GM12892 (cell line): ENCODE measurements at regions not wholly inside any gene's neighbourhood (a gene's known extent, or its start where the extent isn't known, plus 50 kb on each side); places are given as distances from the start of the nearest gene placed in this dataset.
A peak's percentile ranks its signal among the peaks of the same experiment; 100 is the strongest.

ENCODE experiments used
- POLR2A ChIP-seq: IDR thresholded peaks from 2 replicates; pipeline ENCODE4 v1.6.1; 2011; ENCODE audit warnings: low read depth, low read length, control low read depth
- TAF1 ChIP-seq: IDR thresholded peaks from 2 replicates; pipeline ENCODE4 v1.6.1; 2011; ENCODE audit warnings: low read depth, mild to moderate bottlenecking, control low read depth, low read length, borderline replicate concordance

- TF ChIP-seq POLR2A (0 out of 2 replicates have a peak, but pooled peaks have one; percentile 30), TAF1 (no peak)
These were observed 334.1 kb upstream of the RGS6 start for GRCh38 chr14:71597955-71598660.
